Caco-2 (cell line): ENCODE measurements at regions not wholly inside any gene's neighbourhood (a gene's known extent, or its start where the extent isn't known, plus 50 kb on each side); places are given as distances from the start of the nearest gene placed in this dataset.

Experiments
- BruUV-seq: library from RNA; stranded (reverse); fragments of 400-500 nt; replicated peaks from 2 replicates; lab custom pipeline; 2021; lab: Mats Ljungman, UMichigan
- CTCF ChIA-PET: fragments of 300-600 bp; sonication (Branson Sonifier 250); formaldehyde crosslinking; loops from one replicate; lab custom pipeline; 2022; ENCODE audit warnings: antibody characterized with exemption; lab: Charles Lee
- POLR2A ChIA-PET: fragments of 300-600 bp; sonication (Branson Sonifier 250); formaldehyde crosslinking; loops from one replicate; lab custom pipeline; 2022; ENCODE audit warnings: antibody characterized with exemption; lab: Charles Lee
- DNase-seq, 2 experiments: peaks; one replicate each; pipeline versions ENCODE4 v3.0.0 to v3.0.0-alpha.2; 2020 to 2022
- H3K27me3 ChIP-seq: replicated peaks from 2 replicates; pipeline ENCODE4 v1.6.0; 2011; ENCODE audit warnings: low read length; ENCODE audit not compliant: control insufficient read depth, insufficient read depth
- H3K36me3 ChIP-seq: 2 replicates; pipeline ENCODE4 v1.5.1; 2011; ENCODE audit warnings: low read length; ENCODE audit not compliant: control insufficient read depth, insufficient read depth
- H3K4me1 ChIP-seq: fragments of 250-450 bp; sonication (Bioruptor Pico); 2 replicates; pipeline ENCODE4 v1.5.1; 2020; ENCODE audit warnings: mild to moderate bottlenecking
- H3K4me3 ChIP-seq: 2 replicates; pipeline ENCODE4 v1.5.1; 2011; ENCODE audit warnings: low read depth, mild to moderate bottlenecking, control low read depth, low read length
- H3K9me3 ChIP-seq: fragments of 250-450 bp; sonication (Bioruptor Pico); 2 replicates; pipeline ENCODE4 v1.5.1; 2020; ENCODE audit warnings: mild to moderate bottlenecking, moderate library complexity
- H3K27ac Mint-ChIP-seq: one replicate; pipeline ENCODE4 v1.8.0; 2022; ENCODE audit warnings: mixed read lengths; ENCODE audit not compliant: unreplicated experiment
- H3K27me3 Mint-ChIP-seq: one replicate; pipeline ENCODE4 v1.8.0; 2022; ENCODE audit warnings: mixed read lengths; ENCODE audit not compliant: insufficient read depth, unreplicated experiment
- H3K36me3 Mint-ChIP-seq: one replicate; pipeline ENCODE4 v1.8.0; 2022; ENCODE audit warnings: mild to moderate bottlenecking, mixed read lengths; ENCODE audit not compliant: insufficient read depth, unreplicated experiment
- H3K4me1 Mint-ChIP-seq: one replicate; pipeline ENCODE4 v1.8.0; 2022; ENCODE audit warnings: low read depth, mixed read lengths; ENCODE audit not compliant: unreplicated experiment
- H3K4me3 Mint-ChIP-seq: one replicate; pipeline ENCODE4 v1.8.0; 2022; ENCODE audit warnings: mild to moderate bottlenecking, moderate library complexity, mixed read lengths; ENCODE audit not compliant: unreplicated experiment
- H3K9me3 Mint-ChIP-seq: one replicate; pipeline ENCODE4 v1.8.0; 2022; ENCODE audit warnings: mixed read lengths; ENCODE audit not compliant: unreplicated experiment
- CTCF ChIP-seq, 2 experiments: fragments of 200-600 bp in 1 of 2; IDR thresholded peaks; 1 replicate in 1 of 2; 2 replicates in 1 of 2; pipeline versions ENCODE4 v1.5.1 to v1.8.0; 2011 to 2022; ENCODE audit warnings: antibody characterized with exemption in 1 of 2, control low read depth in 1 of 2, inconsistent platforms in 1 of 2, low read depth in 1 of 2, low read length in 1 of 2, mild to moderate bottlenecking in 1 of 2, moderate library complexity in 1 of 2; ENCODE audit not compliant: insufficient read depth in 1 of 2, severe bottlenecking in 1 of 2, unreplicated experiment in 1 of 2
- intact Hi-C: fragments of 100-400 bp; cut with micrococcal nuclease; formaldehyde crosslinking; loops from one replicate; pipeline ENCODE4 v1.10.0; 2022; ENCODE audit not compliant: unreplicated experiment

GRCh38 chr19:32066056-32066455, 279.4 kb upstream of the ZNF507 start:
- H3K27me3 Mint-ChIP-seq: peaks cover 20% of the 10 kb centered on the region

GRCh38 chr19:32067685-32068084, 277.7 kb upstream of the ZNF507 start:
- ChIA-PET CTCF (no interaction called here), POLR2A (no interaction called here)
- H3K9me3 Mint-ChIP-seq: no peaks in the 10 kb centered on the region
- H3K27me3 ChIP-seq: no peaks in the 10 kb centered on the region; the same call in 1 of the 2 replicates
- no peaks in the 10 kb centered on the region for H3K36me3 ChIP-seq
- no TSS peak for BruUV-seq
- H3K4me3 Mint-ChIP-seq: no peak overlapping the region
- H3K4me1 ChIP-seq: no peaks in the 10 kb centered on the region
- no peaks in the 10 kb centered on the region for H3K9me3 ChIP-seq
- H3K27me3 Mint-ChIP-seq: peaks cover 20% of the 10 kb centered on the region
- peak in 1 of 2 experiments; percentile 2 for DNase-seq
- no peaks in the 10 kb centered on the region for H3K4me1 Mint-ChIP-seq
- TF ChIP-seq CTCF (IDR thresholded peaks at IDR 0.05; ENCODE audit: insufficient read depth in 1 of 2, low read depth in 1 of 2, low read length in 1 of 2, severe bottlenecking in 1 of 2, unreplicated experiment in 1 of 2): no peak
- intact Hi-C loops: loop anchor here (2.0 kb wide), 1 partner anchor 157 kb away; no protein-coding TSS in a partner anchor
- H3K4me3 ChIP-seq: no peak overlapping the region
- H3K27ac Mint-ChIP-seq: no peak overlapping the region
- no peaks in the 10 kb centered on the region for H3K36me3 Mint-ChIP-seq

More at GRCh38 chr19:32066056-32066455, 279.4 kb upstream of the ZNF507 start:
- Mint-ChIP-seq H3K27ac (no peak overlapping the region), H3K9me3 (no peaks in the 10 kb centered on the region), H3K4me3 (no peak overlapping the region), H3K4me1 (no peaks in the 10 kb centered on the region), H3K36me3 (no peaks in the 10 kb centered on the region)
- Histone ChIP-seq H3K4me3 (no peak overlapping the region), H3K27me3 (no peaks in the 10 kb centered on the region; the same call in 1 of the 2 replicates), H3K4me1 (no peaks in the 10 kb centered on the region), H3K36me3 (no peaks in the 10 kb centered on the region), H3K9me3 (no peaks in the 10 kb centered on the region)
- BruUV-seq: no TSS peak
- DNase-seq: no peak
- CTCF ChIA-PET: no interaction called here
- POLR2A ChIA-PET: no interaction called here
- intact Hi-C loops: loop anchor here (2.0 kb wide), 1 partner anchor 159 kb away; no protein-coding TSS in a partner anchor
- TF ChIP-seq CTCF (IDR thresholded peaks at IDR 0.05; ENCODE audit: insufficient read depth in 1 of 2, low read depth in 1 of 2, low read length in 1 of 2, severe bottlenecking in 1 of 2, unreplicated experiment in 1 of 2): no peak

- no peaks in the 10 kb centered on the region for H3K9me3 Mint-ChIP-seq
- H3K4me3 Mint-ChIP-seq: no peak overlapping the region
- H3K27me3 Mint-ChIP-seq: peaks cover 20% of the 10 kb centered on the region
- BruUV-seq: no TSS peak
- no peaks in the 10 kb centered on the region for H3K36me3 Mint-ChIP-seq
- Histone ChIP-seq H3K27me3 (no peaks in the 10 kb centered on the region; the same call in 1 of the 2 replicates), H3K9me3 (no peaks in the 10 kb centered on the region), H3K4me3 (no peak overlapping the region), H3K4me1 (no peaks in the 10 kb centered on the region), H3K36me3 (no peaks in the 10 kb centered on the region)
- intact Hi-C loops: no loop called here
- TF ChIP-seq CTCF (IDR thresholded peaks at IDR 0.05; ENCODE audit: insufficient read depth in 1 of 2, low read depth in 1 of 2, low read length in 1 of 2, severe bottlenecking in 1 of 2, unreplicated experiment in 1 of 2): no peak
- H3K4me1 Mint-ChIP-seq: no peaks in the 10 kb centered on the region
- CTCF ChIA-PET: no interaction called here
- no peak for DNase-seq
- no peak overlapping the region for H3K27ac Mint-ChIP-seq
- POLR2A ChIA-PET: no interaction called here
Measured at GRCh38 chr19:32068793-32069192, 276.6 kb upstream of the ZNF507 start.
